NCI-H1092 treated with DMSO at 0.1 percent for 48 hours (cell line): ENCODE measurements at regions not wholly inside any gene's neighbourhood (a gene's known extent, or its start where the extent isn't known, plus 50 kb on each side); places are given as distances from the start of the nearest gene placed in this dataset.
"Not testable (repeated sequence)": the region's sequence is repeated elsewhere in the genome, so short reads cannot be mapped to it uniquely, and the experiment has no call there.

Source experiments
- DNase-seq: peaks from one replicate; lab custom pipeline; 2025; lab: John Stamatoyannopoulos, UW

GRCh38 chr4:27075603-27076002 is 215.0 kb downstream of the STIM2 start:
- DNase-seq, result not testable (repeated sequence)

GRCh38 chr4:27078934-27079455 is 218.4 kb downstream of the STIM2 start:
- no peak for DNase-seq

GRCh38 chr4:27081675-27082586 is 221.3 kb downstream of the STIM2 start:
- no peak for DNase-seq

GRCh38 chr4:27082776-27083175 is 222.1 kb downstream of the STIM2 start:
- DNase-seq, result no peak

GRCh38 chr4:27084685-27085361 is 224.2 kb downstream of the STIM2 start:
- peak; percentile 12 for DNase-seq

GRCh38 chr4:27085396-27085795 is 224.8 kb downstream of the STIM2 start:
- no peak for DNase-seq

GRCh38 chr4:27087306-27088045 is 226.8 kb downstream of the STIM2 start:
- no peak for DNase-seq

GRCh38 chr4:27088491-27088890 is 227.8 kb downstream of the STIM2 start:
- DNase-seq, result no peak

- no peak for DNase-seq
Measured at GRCh38 chr4:27089186-27089585, 228.5 kb downstream of the STIM2 start.

- DNase-seq, result peak; percentile 25
Measured at GRCh38 chr4:27090406-27090805, 229.8 kb downstream of the STIM2 start.

- DNase-seq, result no peak
Measured at GRCh38 chr4:27094224-27094623, 233.6 kb downstream of the STIM2 start.

GRCh38 chr4:27094783-27095182 is 234.1 kb downstream of the STIM2 start:
- peak; percentile 22 for DNase-seq

- no peak for DNase-seq
Measured at GRCh38 chr4:27096142-27096824, 235.6 kb downstream of the STIM2 start.

- no peak for DNase-seq
Measured at GRCh38 chr4:27098034-27098433, 237.4 kb downstream of the STIM2 start.

GRCh38 chr4:27100713-27101112 is 240.1 kb downstream of the STIM2 start:
- no peak for DNase-seq

- DNase-seq, result no peak
Measured at GRCh38 chr4:27101126-27101525, 240.5 kb downstream of the STIM2 start.

- no peak for DNase-seq
Measured at GRCh38 chr4:27101561-27101960, 240.9 kb downstream of the STIM2 start.

GRCh38 chr4:27111627-27112026 is 251.0 kb downstream of the STIM2 start:
- DNase-seq, result no peak

- no peak for DNase-seq
Measured at GRCh38 chr4:27112587-27112986, 251.9 kb downstream of the STIM2 start.

GRCh38 chr4:27115221-27115620 is 254.6 kb downstream of the STIM2 start:
- DNase-seq, result no peak

GRCh38 chr4:27117453-27117852 is 256.8 kb downstream of the STIM2 start:
- no peak for DNase-seq

- no peak for DNase-seq
Measured at GRCh38 chr4:27119239-27119638, 258.6 kb downstream of the STIM2 start.
